HG03103 (cell line): ENCODE measurements at regions not wholly inside any gene's neighbourhood (a gene's known extent, or its start where the extent isn't known, plus 50 kb on each side); places are given as distances from the start of the nearest gene placed in this dataset.
"Not testable (repeated sequence)": the region's sequence is repeated elsewhere in the genome, so short reads cannot be mapped to it uniquely, and the experiment has no call there.

Experiments
- ATAC-seq: cut with Tn5 transposase; IDR thresholded peaks from one replicate; pipeline ENCODE4 v1.9.1; 2021; ENCODE audit warnings: low read depth; ENCODE audit not compliant: unreplicated experiment

- ATAC-seq, result no peak
Observed at GRCh38 chr13:42396901-42397655, 125.1 kb downstream of the AKAP11 start.

GRCh38 chr13:42398533-42398932 is 126.6 kb downstream of the AKAP11 start:
- no peak for ATAC-seq

- ATAC-seq, result no peak
Observed at GRCh38 chr13:42400188-42400833, 128.4 kb downstream of the AKAP11 start.

- no peak for ATAC-seq
Observed at GRCh38 chr13:42401376-42401775, 129.4 kb downstream of the AKAP11 start.

GRCh38 chr13:42405665-42406390 is 133.9 kb downstream of the AKAP11 start:
- ATAC-seq, result peak; percentile 67

- ATAC-seq, result no peak
Observed at GRCh38 chr13:42409075-42409474, 137.1 kb downstream of the AKAP11 start.

GRCh38 chr13:42409551-42409950 is 137.6 kb downstream of the AKAP11 start:
- no peak for ATAC-seq

GRCh38 chr13:42412812-42413483 is 141.0 kb downstream of the AKAP11 start:
- ATAC-seq, result no peak

- ATAC-seq, result no peak
Observed at GRCh38 chr13:42413484-42413815, 141.5 kb downstream of the AKAP11 start.

GRCh38 chr13:42417626-42418025 is 145.7 kb downstream of the AKAP11 start:
- ATAC-seq, result no peak

- ATAC-seq, result no peak
Observed at GRCh38 chr13:42418184-42418583, 146.2 kb downstream of the AKAP11 start.

- ATAC-seq, result no peak
Observed at GRCh38 chr13:42420304-42420703, 148.4 kb downstream of the AKAP11 start.

GRCh38 chr13:42422681-42423080 is 150.7 kb downstream of the AKAP11 start:
- no peak for ATAC-seq

- no peak for ATAC-seq
Observed at GRCh38 chr13:42424182-42424581, 149.8 kb upstream of the TNFSF11 start.

- ATAC-seq, result no peak
Observed at GRCh38 chr13:42445354-42445753, 128.6 kb upstream of the TNFSF11 start.

- not testable (repeated sequence) for ATAC-seq
Observed at GRCh38 chr13:42446597-42446996, 127.4 kb upstream of the TNFSF11 start.

GRCh38 chr13:42453091-42453645 is 120.8 kb upstream of the TNFSF11 start:
- no peak for ATAC-seq

- ATAC-seq, result no peak
Observed at GRCh38 chr13:42454749-42455148, 119.2 kb upstream of the TNFSF11 start.

GRCh38 chr13:42458193-42458592 is 115.8 kb upstream of the TNFSF11 start:
- ATAC-seq, result no peak

- ATAC-seq, result no peak
Observed at GRCh38 chr13:42466123-42466522, 107.8 kb upstream of the TNFSF11 start.

- ATAC-seq, result no peak
Observed at GRCh38 chr13:42466609-42467008, 107.3 kb upstream of the TNFSF11 start.
